ENCODE measurements at regions not wholly inside any gene's neighbourhood (a gene's known extent, or its start where the extent isn't known, plus 50 kb on each side); places are given as distances from the start of the nearest gene placed in this dataset.

DNA sequence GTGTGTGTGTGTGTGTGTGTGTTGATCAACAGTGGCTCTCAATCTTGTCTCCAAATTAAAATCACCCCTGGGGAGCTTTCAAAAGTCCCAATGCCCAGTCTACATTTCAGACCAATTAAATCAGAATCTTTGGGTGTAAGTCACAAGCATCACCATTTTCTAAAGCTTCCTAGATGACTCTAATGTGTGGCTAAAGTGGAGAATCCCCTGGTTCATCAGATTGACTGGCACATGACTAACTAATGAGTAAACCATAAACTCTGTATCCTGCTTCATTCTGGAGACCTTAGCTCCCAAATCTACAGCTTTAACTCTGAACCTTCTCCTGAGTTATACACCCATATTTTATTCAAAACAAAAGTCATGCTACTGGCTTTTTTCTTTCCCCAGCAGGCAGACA lies 131.3 kb downstream of the SUCLA2 start:
- H3K27ac ChIP-seq (replicated peaks), result no peak overlapping the region
- H3K4me1 ChIP-seq, result no peaks in the 10 kb centered on the region
- intact Hi-C loops (cut with micrococcal nuclease), result no loop called here
- no peak for DNase-seq
- no peak for TF ChIP-seq CTCF (IDR thresholded peaks at IDR 0.05; ENCODE audit: borderline replicate concordance)
- H3K27me3 ChIP-seq (ENCODE audit: low read depth), result no peaks in the 10 kb centered on the region
- no peaks in the 10 kb centered on the region for H3K36me3 ChIP-seq
- H3K9me3 ChIP-seq (replicated peaks), result peaks cover 15% of the 10 kb centered on the region
- no peak overlapping the region for H3K4me3 ChIP-seq

DNA sequence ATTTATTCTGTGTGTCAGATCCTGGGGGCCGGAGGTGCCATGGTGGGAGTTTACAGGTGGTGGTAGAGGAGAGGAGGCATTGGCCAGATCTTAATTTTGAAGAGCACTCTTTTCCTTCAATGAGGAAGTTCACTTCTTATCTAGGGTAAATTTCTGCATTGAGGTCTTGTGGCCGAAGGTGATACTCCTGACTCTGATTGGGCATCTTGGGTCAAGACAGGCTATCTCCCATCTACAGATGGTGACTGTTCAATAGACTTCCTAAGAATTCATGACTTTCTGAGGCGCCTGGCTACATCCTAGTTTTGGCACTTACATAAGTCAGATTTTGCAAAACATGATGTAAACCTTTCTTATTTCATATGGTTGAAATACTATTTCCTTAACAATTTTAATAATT lies 135.2 kb downstream of the SUCLA2 start:
- Histone ChIP-seq H3K9me3 (replicated peaks) (no peaks in the 10 kb centered on the region), H3K27me3 (ENCODE audit: low read depth) (no peaks in the 10 kb centered on the region), H3K27ac (replicated peaks) (no peak overlapping the region), H3K4me1 (no peaks in the 10 kb centered on the region), H3K4me3 (no peak overlapping the region), H3K36me3 (no peaks in the 10 kb centered on the region)
- no peak for TF ChIP-seq CTCF (IDR thresholded peaks at IDR 0.05; ENCODE audit: borderline replicate concordance)
- intact Hi-C loops (cut with micrococcal nuclease), result no loop called here
- no peak for DNase-seq

- H3K4me1 ChIP-seq, result no peaks in the 10 kb centered on the region
- no peak overlapping the region for H3K27ac ChIP-seq (replicated peaks)
- H3K27me3 ChIP-seq (ENCODE audit: low read depth), result no peaks in the 10 kb centered on the region
- H3K4me3 ChIP-seq, result no peak overlapping the region
- intact Hi-C loops (cut with micrococcal nuclease), result no loop called here
- no peaks in the 10 kb centered on the region for H3K36me3 ChIP-seq
- no peak for DNase-seq
- no peak for TF ChIP-seq CTCF (IDR thresholded peaks at IDR 0.05; ENCODE audit: borderline replicate concordance)
- no peaks in the 10 kb centered on the region for H3K9me3 ChIP-seq (replicated peaks)
Observed at GRCh38 chr13:47862841-47863240, 138.2 kb downstream of the SUCLA2 start.

- TF ChIP-seq CTCF (IDR thresholded peaks at IDR 0.05; ENCODE audit: borderline replicate concordance), result no peak
- H3K4me3 ChIP-seq, result no peak overlapping the region
- no peak for DNase-seq
- intact Hi-C loops (cut with micrococcal nuclease), result no loop called here
- H3K27ac ChIP-seq (replicated peaks), result no peak overlapping the region
- no peaks in the 10 kb centered on the region for H3K36me3 ChIP-seq
- no peaks in the 10 kb centered on the region for H3K9me3 ChIP-seq (replicated peaks)
- no peaks in the 10 kb centered on the region for H3K4me1 ChIP-seq
- H3K27me3 ChIP-seq (ENCODE audit: low read depth), result no peaks in the 10 kb centered on the region
Observed at GRCh38 chr13:47859165-47859564, 141.9 kb downstream of the SUCLA2 start.

DNA sequence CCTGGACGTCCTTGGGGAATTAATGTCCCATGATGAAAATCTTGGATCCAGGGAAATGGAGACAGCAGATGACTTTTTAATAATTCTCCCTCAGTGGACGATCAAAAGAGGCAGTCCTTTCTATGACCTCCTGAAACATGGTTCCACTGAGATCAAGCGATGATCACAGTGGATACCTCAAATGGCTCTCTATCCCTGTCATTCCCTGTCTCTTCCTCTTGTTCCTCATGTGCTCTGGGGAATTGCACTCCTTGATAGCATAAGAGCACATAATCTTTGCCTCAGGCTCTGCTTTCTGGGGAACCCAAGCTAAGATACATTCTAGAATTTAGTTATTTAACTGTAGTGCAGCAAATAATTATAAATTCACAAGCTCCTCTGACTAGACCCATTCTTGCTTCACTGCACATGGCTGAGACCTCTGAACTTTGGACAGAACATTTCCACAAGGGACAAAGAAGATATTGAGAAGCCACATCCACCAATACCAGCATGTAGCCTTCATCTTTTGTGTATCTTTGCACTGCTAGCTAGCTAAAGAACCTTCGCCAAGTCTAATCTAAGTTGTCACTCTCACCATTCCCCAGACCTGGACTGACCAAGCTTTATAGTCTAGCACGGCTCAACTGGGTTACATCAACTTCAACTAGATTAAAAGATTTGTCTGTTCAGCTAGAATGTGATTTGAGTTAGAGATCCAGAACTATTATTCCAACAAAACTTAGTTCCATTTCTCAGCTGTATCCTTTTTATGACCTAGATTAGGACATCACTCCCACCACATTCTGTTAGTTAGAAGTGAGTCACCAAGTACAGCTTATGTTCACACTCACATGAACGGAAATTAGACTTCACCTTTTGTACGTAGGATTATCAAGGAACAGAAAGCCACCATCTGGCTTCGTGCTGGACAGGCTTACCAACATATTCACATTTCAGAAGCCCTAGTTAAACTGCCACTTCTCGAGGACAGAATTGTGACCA lies 142.7 kb downstream of the SUCLA2 start:
- no peaks in the 10 kb centered on the region for H3K9me3 ChIP-seq (replicated peaks)
- no peaks in the 10 kb centered on the region for H3K27me3 ChIP-seq (ENCODE audit: low read depth)
- H3K4me1 ChIP-seq, result no peaks in the 10 kb centered on the region

More for the DNA sequence above, 142.7 kb downstream of the SUCLA2 start:
- TF ChIP-seq CTCF (IDR thresholded peaks at IDR 0.05; ENCODE audit: borderline replicate concordance), result no peak
- intact Hi-C loops (cut with micrococcal nuclease), result no loop called here
- Histone ChIP-seq H3K4me3 (no peak overlapping the region), H3K27ac (replicated peaks) (no peak overlapping the region), H3K36me3 (no peaks in the 10 kb centered on the region)
- no peak for DNase-seq

Data from left ventricle myocardium inferior (tissue), 1 donor.